Stimulated activated naive CD8-positive, alpha-beta T cell treated with anti-CD3 and anti-CD28 coated beads, Interleukin-15, amount 100 ng/mL, for 72 hours (primary cell): ENCODE measurements at regions not wholly inside any gene's neighbourhood (a gene's known extent, or its start where the extent isn't known, plus 50 kb on each side); places are given as distances from the start of the nearest gene placed in this dataset.

ENCODE experiments used
- ATAC-seq: fragments of 150-1000 bp; cut with Tn5 transposase; 2 replicates; pipeline ENCODE4 v1.10.0; 2021; ENCODE audit warnings: mild to moderate bottlenecking, moderate library complexity
- DNase-seq, 2 donors: peaks; one replicate each; pipeline ENCODE4 v3.0.0; 2021 to 2022
- H3K27ac Mint-ChIP-seq, 2 donors: one replicate each; pipeline ENCODE4 v1.8.0; 2022; ENCODE audit warnings: mild to moderate bottlenecking in 2 of 2, mixed read lengths in 2 of 2, moderate library complexity in 2 of 2
- H3K27me3 Mint-ChIP-seq: one replicate; pipeline ENCODE4 v1.8.0; 2022; ENCODE audit warnings: mixed read lengths
- H3K4me1 Mint-ChIP-seq: one replicate; pipeline ENCODE4 v1.8.0; 2022; ENCODE audit warnings: mild to moderate bottlenecking, mixed read lengths
- H3K4me3 Mint-ChIP-seq, 2 donors: one replicate each; pipeline ENCODE4 v1.8.0; 2022; ENCODE audit warnings: mild to moderate bottlenecking in 2 of 2, mixed read lengths in 2 of 2, moderate library complexity in 1 of 2
- H3K9me3 Mint-ChIP-seq, 2 donors: one replicate each; pipeline ENCODE4 v1.8.0; 2022; ENCODE audit warnings: mixed read lengths in 2 of 2

DNA sequence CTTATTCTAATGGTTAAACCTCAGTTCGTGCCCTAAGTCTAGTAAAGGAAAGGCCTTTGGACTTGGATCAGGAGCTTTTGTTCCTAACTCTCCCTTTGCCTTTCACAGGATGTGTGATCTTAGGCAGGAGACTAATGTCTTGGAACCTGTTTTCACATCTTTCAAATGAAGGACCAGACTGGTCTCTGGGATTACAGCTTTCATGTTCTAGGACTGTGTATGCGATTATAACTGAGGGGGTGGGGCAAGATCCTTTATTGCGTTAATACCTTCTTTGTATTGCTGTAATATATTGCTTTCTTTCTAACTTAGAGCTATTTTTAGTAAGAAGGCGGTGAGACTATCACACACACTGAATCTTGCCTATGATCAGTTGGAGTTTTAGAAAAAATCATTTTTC lies 368.1 kb downstream of the RPRM start:
- Mint-ChIP-seq H3K27me3 (no peaks in the 10 kb centered on the region), H3K9me3 (no peaks in the 10 kb centered on the region), H3K27ac (no peak overlapping the region), H3K4me3 (no peak overlapping the region), H3K4me1 (no peaks in the 10 kb centered on the region)
- DNase-seq (no peak), ATAC-seq (no peak)

- H3K27ac Mint-ChIP-seq = no peak overlapping the region
- ATAC-seq (no peak), DNase-seq (no peak)
- no peak overlapping the region for H3K4me3 Mint-ChIP-seq
- H3K27me3 Mint-ChIP-seq = no peaks in the 10 kb centered on the region
- no peaks in the 10 kb centered on the region for H3K4me1 Mint-ChIP-seq
- H3K9me3 Mint-ChIP-seq = no peaks in the 10 kb centered on the region
These were observed 368.8 kb downstream of the RPRM start for GRCh38 chr2:153109793-153110192.

- Mint-ChIP-seq H3K4me1 (no peaks in the 10 kb centered on the region), H3K27me3 (no peaks in the 10 kb centered on the region), H3K9me3 (no peaks in the 10 kb centered on the region), H3K4me3 (peak overlapping the region; percentile 6 to 28), H3K27ac (peak overlapping the region in 1 of 2 donors; percentile 25)
- no peak for ATAC-seq
- DNase-seq = no peak
These were observed 371.6 kb downstream of the RPRM start for GRCh38 chr2:153106802-153107477.

- Mint-ChIP-seq H3K27me3 (no peaks in the 10 kb centered on the region), H3K4me3 (no peak overlapping the region), H3K27ac (no peak overlapping the region), H3K9me3 (no peaks in the 10 kb centered on the region), H3K4me1 (no peaks in the 10 kb centered on the region)
- ATAC-seq (no peak), DNase-seq (no peak)
These were observed 372.6 kb downstream of the RPRM start for GRCh38 chr2:153105829-153106578.

DNA sequence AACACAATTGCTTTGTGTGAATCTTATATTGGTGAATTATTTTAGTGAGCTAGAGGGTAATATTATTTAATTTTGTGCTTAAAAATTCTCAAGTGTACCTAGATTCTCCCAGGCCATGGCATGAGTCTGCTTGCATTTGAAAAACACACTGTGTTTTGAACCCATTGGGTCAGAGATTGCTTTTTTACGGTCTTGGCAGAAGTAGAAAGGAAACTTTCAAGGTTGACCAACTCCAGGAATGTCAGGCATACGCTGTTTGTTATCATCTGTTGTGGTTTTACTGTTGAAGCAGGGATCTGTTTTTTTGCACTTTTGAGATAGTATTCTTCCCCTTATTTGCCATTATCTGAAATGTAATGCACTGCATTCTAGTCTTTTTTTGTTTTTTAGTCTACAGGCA lies 377.4 kb downstream of the RPRM start:
- H3K27ac Mint-ChIP-seq = no peak overlapping the region
- H3K4me3 Mint-ChIP-seq = no peak overlapping the region
- DNase-seq (no peak), ATAC-seq (no peak)
- H3K9me3 Mint-ChIP-seq = peaks cover 6% of the 10 kb centered on the region in 2 donors
- H3K27me3 Mint-ChIP-seq = no peaks in the 10 kb centered on the region
- no peaks in the 10 kb centered on the region for H3K4me1 Mint-ChIP-seq

GRCh38 chr2:153100151-153100550 lies 378.4 kb downstream of the RPRM start:
- H3K9me3 Mint-ChIP-seq = peaks cover 6% of the 10 kb centered on the region in 2 donors
- no peaks in the 10 kb centered on the region for H3K4me1 Mint-ChIP-seq
- no peaks in the 10 kb centered on the region for H3K27me3 Mint-ChIP-seq
- DNase-seq (no peak), ATAC-seq (no peak)
- H3K27ac Mint-ChIP-seq = no peak overlapping the region
- no peak overlapping the region for H3K4me3 Mint-ChIP-seq

DNA sequence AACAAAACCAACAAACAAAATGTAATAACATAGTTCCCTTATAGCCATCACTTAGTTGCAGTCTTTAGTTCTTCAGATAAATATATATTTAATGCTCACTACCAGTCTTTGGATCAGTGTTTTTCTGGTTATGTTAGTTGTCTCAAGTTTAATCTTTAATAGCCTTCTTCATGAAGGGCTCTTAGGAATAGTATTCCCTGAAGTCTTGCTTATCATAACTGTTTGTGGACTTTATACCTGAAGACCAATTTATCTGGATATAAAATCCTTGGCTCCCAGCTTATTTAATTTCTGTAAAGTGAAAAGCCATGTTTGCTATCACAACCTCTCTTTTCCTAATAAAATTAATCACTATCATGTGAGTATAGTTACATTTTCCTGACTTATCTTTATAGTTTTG lies 379.7 kb downstream of the ARL6IP6 start:
- DNase-seq (no peak), ATAC-seq (no peak)
- Mint-ChIP-seq H3K27ac (no peak overlapping the region), H3K9me3 (peaks cover 6% of the 10 kb centered on the region in 2 donors), H3K4me1 (no peaks in the 10 kb centered on the region), H3K27me3 (no peaks in the 10 kb centered on the region), H3K4me3 (no peak overlapping the region)

DNA sequence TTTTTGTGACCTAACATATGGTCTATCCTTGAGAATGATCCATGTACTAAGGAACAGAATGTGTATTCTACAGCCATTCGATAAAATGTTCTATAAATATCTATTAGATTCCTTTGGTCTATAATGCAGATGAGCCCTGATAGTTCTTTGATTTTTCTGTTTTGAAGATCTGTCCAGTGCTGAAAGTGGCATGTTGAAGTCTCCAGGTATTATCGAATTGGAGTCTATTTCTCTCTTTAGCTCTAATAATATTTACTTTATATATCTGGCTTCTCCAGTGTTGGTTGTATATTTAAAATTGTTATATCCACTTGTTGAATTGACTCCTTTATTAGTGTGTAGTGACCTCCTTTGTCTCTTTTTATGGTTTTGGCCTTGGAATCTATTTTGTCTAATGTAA lies 377.9 kb downstream of the ARL6IP6 start:
- no peak for ATAC-seq
- Mint-ChIP-seq H3K4me1 (no peaks in the 10 kb centered on the region), H3K27me3 (no peaks in the 10 kb centered on the region), H3K9me3 (peaks cover 6 to 15% of the 10 kb centered on the region in 2 donors), H3K4me3 (no peak overlapping the region), H3K27ac (no peak overlapping the region)
- DNase-seq = no peak

- no peaks in the 10 kb centered on the region for H3K4me1 Mint-ChIP-seq
These were observed 372.9 kb downstream of the ARL6IP6 start for GRCh38 chr2:153091344-153091743.

DNA sequence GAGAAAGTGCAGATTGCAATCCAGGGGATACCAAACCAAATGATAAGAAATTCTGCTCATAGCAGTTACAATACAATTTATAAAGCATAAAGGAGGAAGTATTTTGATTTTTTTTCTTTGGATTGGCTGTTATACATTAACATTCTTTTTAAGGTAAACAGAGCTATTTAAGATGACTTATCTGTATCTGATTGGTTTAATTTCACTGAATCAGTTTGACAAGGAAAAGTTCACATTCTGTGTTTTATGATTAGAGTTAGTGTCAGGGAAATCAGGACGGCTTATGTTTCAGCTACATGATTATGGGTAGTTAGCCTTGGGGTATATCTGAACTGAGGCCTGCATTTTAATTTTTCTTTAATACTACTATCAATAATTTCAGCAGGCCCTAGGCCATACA lies 360.9 kb downstream of the ARL6IP6 start:
- ATAC-seq (no peak), DNase-seq (no peak)
- Mint-ChIP-seq H3K4me1 (no peaks in the 10 kb centered on the region), H3K4me3 (no peak overlapping the region), H3K27me3 (no peaks in the 10 kb centered on the region), H3K27ac (no peak overlapping the region), H3K9me3 (peaks cover 5 to 8% of the 10 kb centered on the region in 2 donors)

More at GRCh38 chr2:153091344-153091743, 372.9 kb downstream of the ARL6IP6 start:
- no peak overlapping the region for H3K27ac Mint-ChIP-seq
- no peaks in the 10 kb centered on the region for H3K27me3 Mint-ChIP-seq
- H3K9me3 Mint-ChIP-seq = peaks cover 10 to 19% of the 10 kb centered on the region in 2 donors
- no peak overlapping the region for H3K4me3 Mint-ChIP-seq
- no peak for DNase-seq
- ATAC-seq = no peak

- no peaks in the 10 kb centered on the region for H3K9me3 Mint-ChIP-seq
- ATAC-seq (no peak), DNase-seq (no peak)
- no peak overlapping the region for H3K4me3 Mint-ChIP-seq
- no peaks in the 10 kb centered on the region for H3K27me3 Mint-ChIP-seq
- H3K27ac Mint-ChIP-seq = no peak overlapping the region
- no peaks in the 10 kb centered on the region for H3K4me1 Mint-ChIP-seq
These were observed 358.9 kb downstream of the ARL6IP6 start for GRCh38 chr2:153077311-153077710.

GRCh38 chr2:153074207-153074606 lies 355.8 kb downstream of the ARL6IP6 start:
- no peak for ATAC-seq
- no peaks in the 10 kb centered on the region for H3K4me1 Mint-ChIP-seq
- no peak for DNase-seq
- no peaks in the 10 kb centered on the region for H3K27me3 Mint-ChIP-seq
- no peak overlapping the region for H3K27ac Mint-ChIP-seq
- no peaks in the 10 kb centered on the region for H3K9me3 Mint-ChIP-seq
- no peak overlapping the region for H3K4me3 Mint-ChIP-seq

DNA sequence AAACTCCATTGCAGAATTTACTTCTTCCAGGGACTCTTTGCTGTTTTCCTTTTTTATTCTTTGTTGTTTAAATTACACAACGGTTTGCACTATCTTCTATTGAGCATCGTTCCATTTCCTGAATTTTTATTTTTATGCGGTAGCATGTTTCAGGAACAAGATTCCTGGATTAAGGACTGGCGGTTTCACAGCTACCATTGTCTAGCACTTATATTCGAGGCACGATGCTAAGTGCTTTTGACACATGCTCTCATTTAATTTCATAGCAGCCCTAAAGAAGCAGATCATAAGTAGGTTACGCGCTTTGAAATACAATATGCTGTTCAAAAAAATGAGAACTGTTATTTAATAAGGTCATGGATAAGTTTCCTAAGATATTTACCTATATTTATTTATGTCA lies 354.4 kb downstream of the ARL6IP6 start:
- DNase-seq (no peak), ATAC-seq (no peak)
- no peaks in the 10 kb centered on the region for H3K9me3 Mint-ChIP-seq
- H3K27ac Mint-ChIP-seq = no peak overlapping the region
- no peaks in the 10 kb centered on the region for H3K4me1 Mint-ChIP-seq
- no peak overlapping the region for H3K4me3 Mint-ChIP-seq
- no peaks in the 10 kb centered on the region for H3K27me3 Mint-ChIP-seq

DNA sequence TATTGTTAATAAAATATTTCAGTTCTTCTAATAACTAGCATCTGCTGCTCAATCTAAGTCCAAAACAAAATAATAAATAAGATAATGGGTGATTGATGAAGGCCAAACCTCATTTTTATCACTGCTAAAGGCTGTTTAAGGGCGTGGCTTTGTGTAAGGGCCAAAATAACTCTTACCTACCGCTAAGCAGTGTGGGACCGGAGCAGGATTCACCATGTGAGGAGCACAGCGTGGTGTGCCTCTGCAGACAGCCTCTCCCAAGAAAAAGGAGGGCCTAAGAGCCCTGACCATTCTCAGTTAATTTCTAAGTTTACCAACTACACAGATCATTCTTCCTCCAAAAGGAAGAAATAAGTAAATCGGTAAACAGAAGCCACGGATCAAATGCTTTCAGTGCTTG lies 353.7 kb downstream of the ARL6IP6 start:
- no peak overlapping the region for H3K4me3 Mint-ChIP-seq
- no peaks in the 10 kb centered on the region for H3K4me1 Mint-ChIP-seq
- no peaks in the 10 kb centered on the region for H3K27me3 Mint-ChIP-seq
- H3K9me3 Mint-ChIP-seq = no peaks in the 10 kb centered on the region
- no peak for ATAC-seq
- DNase-seq = no peak
- no peak overlapping the region for H3K27ac Mint-ChIP-seq

- no peaks in the 10 kb centered on the region for H3K4me1 Mint-ChIP-seq
- H3K27ac Mint-ChIP-seq = no peak overlapping the region
- no peak overlapping the region for H3K4me3 Mint-ChIP-seq
- ATAC-seq (no peak), DNase-seq (no peak)
- no peaks in the 10 kb centered on the region for H3K9me3 Mint-ChIP-seq
- no peaks in the 10 kb centered on the region for H3K27me3 Mint-ChIP-seq
These were observed 352.7 kb downstream of the ARL6IP6 start for GRCh38 chr2:153071090-153071489.

GRCh38 chr2:153068915-153069314 lies 350.5 kb downstream of the ARL6IP6 start:
- no peak for DNase-seq
- Mint-ChIP-seq H3K27me3 (no peaks in the 10 kb centered on the region), H3K27ac (no peak overlapping the region), H3K9me3 (no peaks in the 10 kb centered on the region), H3K4me1 (no peaks in the 10 kb centered on the region), H3K4me3 (no peak overlapping the region)
- ATAC-seq = no peak
